ENCODE measurements at regions not wholly inside any gene's neighbourhood (a gene's known extent, or its start where the extent isn't known, plus 50 kb on each side); places are given as distances from the start of the nearest gene placed in this dataset.

DNA sequence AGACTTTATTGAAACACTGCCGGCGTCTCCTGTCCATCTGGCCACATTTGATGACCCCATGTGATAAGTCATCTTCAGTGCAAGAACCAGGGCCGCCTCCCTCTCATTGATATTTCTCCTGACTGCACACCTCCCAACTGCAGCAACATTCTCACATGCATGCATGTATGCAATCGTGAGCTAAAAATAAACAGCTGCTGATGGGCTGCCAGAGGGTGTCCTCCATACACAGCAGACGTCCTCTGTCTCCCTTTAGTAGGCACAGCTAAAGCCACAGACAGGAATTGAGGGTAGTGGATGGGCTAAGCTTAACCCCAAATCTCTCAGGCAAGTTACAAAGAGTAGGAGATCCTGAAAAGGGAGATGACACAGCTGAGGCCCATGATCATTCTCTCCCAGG lies 106.7 kb upstream of the HSD17B12 start:
- TF ChIP-seq, protein P1, sequence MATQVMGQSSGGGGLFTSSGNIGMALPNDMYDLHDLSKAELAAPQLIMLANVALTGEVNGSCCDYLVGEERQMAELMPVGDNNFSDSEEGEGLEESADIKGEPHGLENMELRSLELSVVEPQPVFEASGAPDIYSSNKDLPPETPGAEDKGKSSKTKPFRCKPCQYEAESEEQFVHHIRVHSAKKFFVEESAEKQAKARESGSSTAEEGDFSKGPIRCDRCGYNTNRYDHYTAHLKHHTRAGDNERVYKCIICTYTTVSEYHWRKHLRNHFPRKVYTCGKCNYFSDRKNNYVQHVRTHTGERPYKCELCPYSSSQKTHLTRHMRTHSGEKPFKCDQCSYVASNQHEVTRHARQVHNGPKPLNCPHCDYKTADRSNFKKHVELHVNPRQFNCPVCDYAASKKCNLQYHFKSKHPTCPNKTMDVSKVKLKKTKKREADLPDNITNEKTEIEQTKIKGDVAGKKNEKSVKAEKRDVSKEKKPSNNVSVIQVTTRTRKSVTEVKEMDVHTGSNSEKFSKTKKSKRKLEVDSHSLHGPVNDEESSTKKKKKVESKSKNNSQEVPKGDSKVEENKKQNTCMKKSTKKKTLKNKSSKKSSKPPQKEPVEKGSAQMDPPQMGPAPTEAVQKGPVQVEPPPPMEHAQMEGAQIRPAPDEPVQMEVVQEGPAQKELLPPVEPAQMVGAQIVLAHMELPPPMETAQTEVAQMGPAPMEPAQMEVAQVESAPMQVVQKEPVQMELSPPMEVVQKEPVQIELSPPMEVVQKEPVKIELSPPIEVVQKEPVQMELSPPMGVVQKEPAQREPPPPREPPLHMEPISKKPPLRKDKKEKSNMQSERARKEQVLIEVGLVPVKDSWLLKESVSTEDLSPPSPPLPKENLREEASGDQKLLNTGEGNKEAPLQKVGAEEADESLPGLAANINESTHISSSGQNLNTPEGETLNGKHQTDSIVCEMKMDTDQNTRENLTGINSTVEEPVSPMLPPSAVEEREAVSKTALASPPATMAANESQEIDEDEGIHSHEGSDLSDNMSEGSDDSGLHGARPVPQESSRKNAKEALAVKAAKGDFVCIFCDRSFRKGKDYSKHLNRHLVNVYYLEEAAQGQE (IDR thresholded peaks at IDR 0.05; ENCODE audit: unreplicated experiment): no peak
- TF ChIP-seq ZNF331 (CRISPR knock-in tag; IDR thresholded peaks at IDR 0.05; ENCODE audit: low read depth) (no peak), EZH2phosphoT487 (IDR thresholded peaks at IDR 0.05; ENCODE audit: unreplicated experiment) (no peak)

Measured in GM23338 (cell line).